ENCODE measurements at regions not wholly inside any gene's neighbourhood (a gene's known extent, or its start where the extent isn't known, plus 50 kb on each side); places are given as distances from the start of the nearest gene placed in this dataset.

DNA sequence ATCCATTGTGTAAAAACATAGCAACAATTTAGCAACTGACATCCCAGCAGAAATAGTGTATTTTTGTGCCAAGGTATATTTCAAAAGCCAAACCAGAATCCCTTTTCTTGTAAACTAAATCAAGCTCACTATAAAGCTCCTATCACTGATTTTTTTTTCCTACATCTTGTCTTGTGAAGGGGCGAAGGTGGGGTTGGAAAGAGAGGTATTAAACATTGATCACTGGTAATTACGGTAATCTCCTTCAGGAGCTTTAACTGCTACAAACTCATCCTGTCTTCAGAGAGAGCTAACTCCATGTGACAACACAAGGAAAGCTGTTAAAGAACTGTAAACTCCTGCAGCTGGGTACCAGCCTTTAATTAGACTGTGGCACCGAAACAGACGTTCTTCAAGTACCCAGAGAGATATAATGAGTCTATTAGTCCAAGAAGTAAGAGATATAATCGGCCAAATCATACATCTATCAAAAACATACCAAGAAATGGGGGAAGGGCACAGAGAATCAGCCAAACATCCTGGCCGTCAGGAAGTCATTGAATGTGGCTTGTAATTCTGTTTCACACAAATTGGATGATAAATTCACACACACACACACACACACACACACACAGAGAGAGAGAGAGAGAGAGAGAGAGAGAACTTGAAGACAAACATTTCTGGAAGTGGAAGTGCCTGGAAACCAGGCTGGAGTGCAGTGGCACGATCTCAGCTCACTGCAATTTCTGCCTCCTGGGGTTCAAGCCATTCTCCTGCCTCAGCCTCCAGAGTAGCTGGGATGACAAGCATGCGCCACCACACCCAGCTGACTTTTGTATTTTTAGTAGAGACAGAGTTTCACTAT is 111.9 kb upstream of the PPARGC1A start:
- Histone ChIP-seq H4K91ac (replicated peaks; ENCODE audit: insufficient read length, low read length) (no peak overlapping the region), H2AK5ac (ENCODE audit: low read depth, low read length) (no peak overlapping the region), H2BK20ac (ENCODE audit: low read length) (no peak overlapping the region), H3K27me3 (replicated peaks in 1 of 4; ENCODE audit: control insufficient read depth in 3 of 4, extremely low read depth in 1 of 4, insufficient read depth in 3 of 4, low read length in 3 of 4) (no peaks in the 10 kb centered on the region), H3K9me3 (ENCODE audit: insufficient read depth in 2 of 2, low read depth in 1 of 2, low read length in 1 of 2) (no peaks in the 10 kb centered on the region), H3K18ac (ENCODE audit: extremely low read depth, low read length) (no peak overlapping the region), H2BK15ac (ENCODE audit: low read length) (no peak overlapping the region), H4K8ac (ENCODE audit: extremely low read depth, insufficient read depth, low read length) (no peak overlapping the region), H3K79me1 (ENCODE audit: low read depth, low read length) (no peaks in the 10 kb centered on the region), H3K23ac (ENCODE audit: insufficient read length) (no peak overlapping the region), H3K4ac (replicated peaks; ENCODE audit: insufficient read length, low read depth, low read length) (no peak overlapping the region), H3K79me2 (ENCODE audit: control insufficient read depth in 1 of 2, insufficient read depth in 2 of 2, low read length in 2 of 2) (no peaks in the 10 kb centered on the region), H4K5ac (ENCODE audit: insufficient read length, low read depth, low read length) (no peak overlapping the region), H2BK5ac (ENCODE audit: low read depth, low read length) (no peak overlapping the region), H3K9ac (replicated peaks in 1 of 4; ENCODE audit: extremely low read depth in 1 of 4, low read depth in 3 of 4, low read length in 3 of 4) (no peak overlapping the region), H3K56ac (replicated peaks; ENCODE audit: insufficient read length, low read depth, low read length) (no peak overlapping the region), H3K4me1 (replicated peaks in 1 of 4; ENCODE audit: control insufficient read depth in 3 of 4, insufficient read depth in 4 of 4, low read length in 3 of 4) (peaks cover 0 to 3% (median 0%) of the 10 kb centered on the region in 4 experiments; a peak in 3 of 7 replicates), H4K20me1 (replicated peaks in 1 of 2; ENCODE audit: control insufficient read depth in 1 of 2, insufficient read depth in 2 of 2, low read length in 2 of 2) (no peaks in the 10 kb centered on the region), H3K27ac (ENCODE audit: low read depth, low read length) (no peak overlapping the region), H2BK12ac (ENCODE audit: low read depth, low read length) (no peak overlapping the region), H2BK120ac (replicated peaks; ENCODE audit: low read depth, low read length) (no peak overlapping the region), H3K14ac (ENCODE audit: insufficient read length) (no peak overlapping the region), H3K4me2 (ENCODE audit: insufficient read depth in 1 of 2, low read depth in 2 of 2, low read length in 2 of 2) (no peak overlapping the region), H3K23me2 (ENCODE audit: low read depth, low read length) (no peaks in the 10 kb centered on the region), H2AFZ (ENCODE audit: low read length) (no peak overlapping the region), H3K4me3 (ENCODE audit: extremely low read depth in 1 of 4, insufficient read depth in 2 of 4, low read depth in 3 of 4, low read length in 4 of 4) (no peak overlapping the region), H3K36me3 (ENCODE audit: control insufficient read depth in 2 of 4, insufficient read depth in 4 of 4, low read length in 3 of 4) (no peaks in the 10 kb centered on the region)
- no peak for DNase-seq (ENCODE audit: low read depth in 1 of 2, low spot score in 2 of 2)
- 84% methylated on average over 8 of the region's 8 CpGs; no CpG with 5 or more reads in 1 of the 2 experiments for WGBS, 2 experiments (ENCODE audit: extremely low coverage in 1 of 2, insufficient coverage in 1 of 2, insufficient read length in 1 of 2, insufficient replicate concordance in 2 of 2, low coverage in 1 of 2, low lambda C conversion rate in 2 of 2, missing lambda C conversion rate in 1 of 2)
- no peak for FAIRE-seq
- POLR2A ChIA-PET (ENCODE audit: partially characterized antibody): no interaction called here
- CTCF ChIA-PET (ENCODE audit: partially characterized antibody): interaction anchor here (0.8 to 1.5 kb wide), 3 partner anchors 31 to 63 kb away, joined by 3 read pairs; no protein-coding TSS in a partner anchor
- TF ChIP-seq KDM5A (IDR thresholded peaks at IDR 0.05; ENCODE audit: low read length): no peak
